ENCODE measurements at regions not wholly inside any gene's neighbourhood (a gene's known extent, or its start where the extent isn't known, plus 50 kb on each side); places are given as distances from the start of the nearest gene placed in this dataset.

GRCh38 chr2:163389838-163390237 is 346.0 kb downstream of the FIGN start:
- Histone ChIP-seq H3K4me3 (ENCODE audit: low read depth in 1 of 2, low read length in 1 of 2) (no peak overlapping the region), H3K4me1 (ENCODE audit: control insufficient read depth in 1 of 2, insufficient read depth in 1 of 2, low read depth in 1 of 2, low read length in 1 of 2) (no peaks in the 10 kb centered on the region), H3K27me3 (no peaks in the 10 kb centered on the region), H3K36me3 (no peaks in the 10 kb centered on the region), H3K27ac (no peak overlapping the region), H3K9me3 (no peaks in the 10 kb centered on the region)
- no peak for TF ChIP-seq CTCF (IDR thresholded peaks at IDR 0.05)

GRCh38 chr2:163375472-163375871 is 360.3 kb downstream of the FIGN start:
- no peak for TF ChIP-seq CTCF (IDR thresholded peaks at IDR 0.05)
- no peak overlapping the region for H3K27ac ChIP-seq
- H3K4me1 ChIP-seq (ENCODE audit: control insufficient read depth in 1 of 2, insufficient read depth in 1 of 2, low read depth in 1 of 2, low read length in 1 of 2) = no peaks in the 10 kb centered on the region
- H3K27me3 ChIP-seq = no peaks in the 10 kb centered on the region
- no peaks in the 10 kb centered on the region for H3K36me3 ChIP-seq
- H3K4me3 ChIP-seq (ENCODE audit: low read depth in 1 of 2, low read length in 1 of 2) = no peak overlapping the region
- no peaks in the 10 kb centered on the region for H3K9me3 ChIP-seq

- no peaks in the 10 kb centered on the region for H3K9me3 ChIP-seq
- TF ChIP-seq CTCF (IDR thresholded peaks at IDR 0.05) = no peak
Observed at GRCh38 chr2:163375070-163375469, 360.7 kb downstream of the FIGN start.

GRCh38 chr2:163374282-163374681 is 361.5 kb downstream of the FIGN start:
- no peaks in the 10 kb centered on the region for H3K4me1 ChIP-seq (ENCODE audit: control insufficient read depth in 1 of 2, insufficient read depth in 1 of 2, low read depth in 1 of 2, low read length in 1 of 2)
- no peaks in the 10 kb centered on the region for H3K9me3 ChIP-seq
- no peak for TF ChIP-seq CTCF (IDR thresholded peaks at IDR 0.05)
- no peak overlapping the region for H3K27ac ChIP-seq
- no peak overlapping the region for H3K4me3 ChIP-seq (ENCODE audit: low read depth in 1 of 2, low read length in 1 of 2)
- H3K27me3 ChIP-seq = no peaks in the 10 kb centered on the region
- H3K36me3 ChIP-seq = no peaks in the 10 kb centered on the region

More at GRCh38 chr2:163375070-163375469, 360.7 kb downstream of the FIGN start:
- Histone ChIP-seq H3K4me1 (ENCODE audit: control insufficient read depth in 1 of 2, insufficient read depth in 1 of 2, low read depth in 1 of 2, low read length in 1 of 2) (no peaks in the 10 kb centered on the region), H3K36me3 (no peaks in the 10 kb centered on the region), H3K4me3 (ENCODE audit: low read depth in 1 of 2, low read length in 1 of 2) (no peak overlapping the region), H3K27ac (no peak overlapping the region), H3K27me3 (no peaks in the 10 kb centered on the region)

- H3K36me3 ChIP-seq = no peaks in the 10 kb centered on the region
- H3K4me3 ChIP-seq (ENCODE audit: low read depth in 1 of 2, low read length in 1 of 2) = no peak overlapping the region
- H3K9me3 ChIP-seq = no peaks in the 10 kb centered on the region
- no peaks in the 10 kb centered on the region for H3K27me3 ChIP-seq
- no peak overlapping the region for H3K27ac ChIP-seq
- no peak for TF ChIP-seq CTCF (IDR thresholded peaks at IDR 0.05)
- H3K4me1 ChIP-seq (ENCODE audit: control insufficient read depth in 1 of 2, insufficient read depth in 1 of 2, low read depth in 1 of 2, low read length in 1 of 2) = no peaks in the 10 kb centered on the region
Observed at GRCh38 chr2:163373496-163373895, 362.3 kb downstream of the FIGN start.

All from neutrophil (primary cell).